ENCODE measurements at regions not wholly inside any gene's neighbourhood (a gene's known extent, or its start where the extent isn't known, plus 50 kb on each side); places are given as distances from the start of the nearest gene placed in this dataset.

GRCh38 chr10:35912615-35913569, 270.8 kb upstream of the FZD8 start:
- 29 to 43% (median 37%) methylated on average over 6 of the region's 6 CpGs for WGBS, 5 donors
- H3K9me3 ChIP-seq: no peaks in the 10 kb centered on the region
- intact Hi-C loops (cut with DNase I; ENCODE audit: low total_unique reads): no loop called here
- DNase-seq: no peak
- H3K27me3 ChIP-seq: no peaks in the 10 kb centered on the region
- TF ChIP-seq EP300 (IDR thresholded peaks at IDR 0.05) (no peak), POLR2AphosphoS5 (IDR thresholded peaks at IDR 0.05) (no peak), POLR2A (IDR thresholded peaks at IDR 0.05) (no peak)
- TF ChIP-seq, protein P1, sequence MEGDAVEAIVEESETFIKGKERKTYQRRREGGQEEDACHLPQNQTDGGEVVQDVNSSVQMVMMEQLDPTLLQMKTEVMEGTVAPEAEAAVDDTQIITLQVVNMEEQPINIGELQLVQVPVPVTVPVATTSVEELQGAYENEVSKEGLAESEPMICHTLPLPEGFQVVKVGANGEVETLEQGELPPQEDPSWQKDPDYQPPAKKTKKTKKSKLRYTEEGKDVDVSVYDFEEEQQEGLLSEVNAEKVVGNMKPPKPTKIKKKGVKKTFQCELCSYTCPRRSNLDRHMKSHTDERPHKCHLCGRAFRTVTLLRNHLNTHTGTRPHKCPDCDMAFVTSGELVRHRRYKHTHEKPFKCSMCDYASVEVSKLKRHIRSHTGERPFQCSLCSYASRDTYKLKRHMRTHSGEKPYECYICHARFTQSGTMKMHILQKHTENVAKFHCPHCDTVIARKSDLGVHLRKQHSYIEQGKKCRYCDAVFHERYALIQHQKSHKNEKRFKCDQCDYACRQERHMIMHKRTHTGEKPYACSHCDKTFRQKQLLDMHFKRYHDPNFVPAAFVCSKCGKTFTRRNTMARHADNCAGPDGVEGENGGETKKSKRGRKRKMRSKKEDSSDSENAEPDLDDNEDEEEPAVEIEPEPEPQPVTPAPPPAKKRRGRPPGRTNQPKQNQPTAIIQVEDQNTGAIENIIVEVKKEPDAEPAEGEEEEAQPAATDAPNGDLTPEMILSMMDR (IDR thresholded peaks at IDR 0.05): no peak
- no peak overlapping the region for H3K4me3 ChIP-seq
- H3K36me3 ChIP-seq: no peaks in the 10 kb centered on the region
- no peak overlapping the region for H3K27ac ChIP-seq
- H3K4me1 ChIP-seq: peaks cover 0 to 7% (median 3%) of the 10 kb centered on the region in 4 donors

DNA sequence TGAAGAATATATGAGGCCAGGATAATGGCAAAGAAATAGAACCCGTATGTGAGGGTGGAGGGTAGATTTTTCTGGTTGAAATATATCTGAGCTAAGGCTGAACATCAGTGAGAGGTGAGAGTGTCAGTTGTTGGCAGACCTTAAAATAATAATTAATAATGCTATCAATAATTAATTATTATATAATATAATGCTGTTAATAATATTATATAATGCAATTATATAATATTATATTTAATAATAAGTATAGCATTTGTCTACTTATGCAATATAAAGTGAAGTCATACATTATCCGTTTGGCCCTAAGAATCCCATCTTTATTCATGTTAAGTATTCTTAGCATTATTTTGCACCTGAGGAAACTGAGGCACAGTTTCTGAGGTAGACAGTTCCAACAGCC, 269.9 kb upstream of the FZD8 start:
- Histone ChIP-seq H3K4me1 (peaks cover 0 to 7% (median 3%) of the 10 kb centered on the region in 4 donors), H3K9me3 (no peaks in the 10 kb centered on the region), H3K4me3 (no peak overlapping the region), H3K27ac (no peak overlapping the region), H3K27me3 (no peaks in the 10 kb centered on the region), H3K36me3 (no peaks in the 10 kb centered on the region)
- intact Hi-C loops (cut with DNase I; ENCODE audit: low total_unique reads): no loop called here
- no peak for TF ChIP-seq POLR2AphosphoS5 (IDR thresholded peaks at IDR 0.05)
- TF ChIP-seq, protein P1 (IDR thresholded peaks at IDR 0.05): no peak
- no peak for TF ChIP-seq POLR2A (IDR thresholded peaks at IDR 0.05)
- TF ChIP-seq EP300 (IDR thresholded peaks at IDR 0.05): no peak
- DNase-seq: no peak
- WGBS, 5 donors: 81 to 96% (median 91%) methylated on average over 2 of the region's 2 CpGs

GRCh38 chr10:35911233-35911632, 269.1 kb upstream of the FZD8 start:
- no peaks in the 10 kb centered on the region for H3K36me3 ChIP-seq
- H3K27me3 ChIP-seq: no peaks in the 10 kb centered on the region
- 78 to 86% (median 82%) methylated on average over 3 of the region's 3 CpGs for WGBS, 5 donors
- no peak for DNase-seq
- no peak overlapping the region for H3K27ac ChIP-seq
- TF ChIP-seq, protein P1 (IDR thresholded peaks at IDR 0.05): no peak
- TF ChIP-seq POLR2AphosphoS5 (IDR thresholded peaks at IDR 0.05) (no peak), EP300 (IDR thresholded peaks at IDR 0.05) (no peak), POLR2A (IDR thresholded peaks at IDR 0.05) (no peak)
- H3K4me1 ChIP-seq: peaks cover 0 to 7% (median 3%) of the 10 kb centered on the region in 4 donors
- no peak overlapping the region for H3K4me3 ChIP-seq
- intact Hi-C loops (cut with DNase I; ENCODE audit: low total_unique reads): no loop called here
- H3K9me3 ChIP-seq: no peaks in the 10 kb centered on the region

DNA sequence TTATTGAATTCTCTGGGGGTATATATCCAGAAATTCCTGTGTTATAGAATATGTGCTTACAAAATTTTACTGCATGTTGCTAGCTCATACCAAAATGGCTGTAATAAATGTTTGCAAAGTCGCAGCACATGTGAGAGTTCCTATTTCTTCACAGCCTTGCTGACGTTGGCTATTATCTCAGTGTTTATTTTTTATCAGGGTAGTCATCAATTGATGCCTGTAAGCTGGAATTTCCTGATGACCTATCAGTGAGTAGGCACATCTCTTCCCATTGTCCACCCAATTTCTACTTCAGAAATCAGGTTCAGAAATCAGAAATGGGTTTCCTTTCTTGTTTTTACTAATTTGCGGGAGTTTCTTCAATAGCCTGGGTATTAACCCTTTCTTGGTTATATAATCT, 268.1 kb upstream of the FZD8 start:
- TF ChIP-seq, protein P1 (IDR thresholded peaks at IDR 0.05): no peak
- no peak for TF ChIP-seq POLR2AphosphoS5 (IDR thresholded peaks at IDR 0.05)
- TF ChIP-seq EP300 (IDR thresholded peaks at IDR 0.05): no peak
- no peak for TF ChIP-seq POLR2A (IDR thresholded peaks at IDR 0.05)
- no peaks in the 10 kb centered on the region for H3K27me3 ChIP-seq
- no peak overlapping the region for H3K27ac ChIP-seq
- no peak for DNase-seq
- WGBS, 5 donors: 49 to 56% (median 51%) methylated on average over 3 of the region's 3 CpGs
- H3K9me3 ChIP-seq: no peaks in the 10 kb centered on the region
- H3K4me1 ChIP-seq: peaks cover 0 to 7% (median 3%) of the 10 kb centered on the region in 4 donors
- H3K4me3 ChIP-seq: no peak overlapping the region
- intact Hi-C loops (cut with DNase I; ENCODE audit: low total_unique reads): no loop called here
- H3K36me3 ChIP-seq: no peaks in the 10 kb centered on the region
